ENCODE measurements at regions not wholly inside any gene's neighbourhood (a gene's known extent, or its start where the extent isn't known, plus 50 kb on each side); places are given as distances from the start of the nearest gene placed in this dataset.

DNA sequence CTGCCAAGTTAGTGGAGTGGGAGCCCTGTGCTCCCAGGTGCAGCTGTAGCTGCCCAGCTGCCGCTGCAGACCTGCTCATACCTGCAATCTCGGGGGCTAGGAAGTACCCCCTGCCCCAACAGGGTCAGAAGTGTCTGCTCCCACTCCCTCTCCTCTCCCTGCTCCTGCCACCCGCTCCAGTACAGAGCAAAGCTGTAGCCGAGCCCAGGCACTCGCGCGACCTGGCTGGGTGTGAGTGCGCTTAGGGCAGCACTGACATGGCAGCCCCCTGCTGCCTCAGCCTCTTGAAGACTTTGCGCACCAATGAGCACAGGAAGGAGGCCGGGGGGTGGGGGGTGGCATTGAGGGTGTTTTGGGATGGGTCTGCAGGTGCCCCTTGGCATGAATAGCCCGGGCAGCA is 1951.4 kb downstream of the SUCLG1 start:
- no peak for TF ChIP-seq POLR2A (IDR thresholded peaks at IDR 0.05; ENCODE audit: low read length)
- no peak for TF ChIP-seq GATA1 (IDR thresholded peaks at IDR 0.05; ENCODE audit: low read depth, low read length)
